ENCODE measurements at regions not wholly inside any gene's neighbourhood (a gene's known extent, or its start where the extent isn't known, plus 50 kb on each side); places are given as distances from the start of the nearest gene placed in this dataset.

DNA sequence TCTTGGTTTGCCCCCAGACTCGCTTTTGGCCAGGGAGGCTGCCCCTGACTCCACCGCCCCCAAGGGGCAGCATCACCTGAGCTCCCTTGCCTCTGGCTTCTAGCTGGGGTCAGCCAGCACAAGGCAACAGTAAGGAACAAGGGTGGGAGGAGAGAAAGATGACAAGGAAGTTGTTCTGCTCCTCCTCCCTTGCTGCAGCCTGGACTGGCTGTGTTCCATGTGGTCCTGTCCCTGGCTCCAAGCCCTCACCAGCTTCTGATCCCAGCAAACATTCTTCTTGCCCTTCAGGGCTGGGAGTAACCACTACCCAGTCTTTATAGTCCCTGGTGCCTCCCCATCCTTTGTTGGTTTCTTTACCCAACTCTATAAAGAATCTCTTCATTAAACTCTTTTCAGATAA is 100.3 kb upstream of the SPIN1 start:
- no peaks in the 10 kb centered on the region for H3K36me3 ChIP-seq
- no peaks in the 10 kb centered on the region for H3K9me3 ChIP-seq
- H3K4me3 ChIP-seq, result no peak overlapping the region
- H3K27me3 ChIP-seq, result no peaks in the 10 kb centered on the region
- TF ChIP-seq POLR2AphosphoS5 (IDR thresholded peaks at IDR 0.05), result no peak
- no peak for TF ChIP-seq POLR2A (IDR thresholded peaks at IDR 0.05)
- TF ChIP-seq, protein P1, sequence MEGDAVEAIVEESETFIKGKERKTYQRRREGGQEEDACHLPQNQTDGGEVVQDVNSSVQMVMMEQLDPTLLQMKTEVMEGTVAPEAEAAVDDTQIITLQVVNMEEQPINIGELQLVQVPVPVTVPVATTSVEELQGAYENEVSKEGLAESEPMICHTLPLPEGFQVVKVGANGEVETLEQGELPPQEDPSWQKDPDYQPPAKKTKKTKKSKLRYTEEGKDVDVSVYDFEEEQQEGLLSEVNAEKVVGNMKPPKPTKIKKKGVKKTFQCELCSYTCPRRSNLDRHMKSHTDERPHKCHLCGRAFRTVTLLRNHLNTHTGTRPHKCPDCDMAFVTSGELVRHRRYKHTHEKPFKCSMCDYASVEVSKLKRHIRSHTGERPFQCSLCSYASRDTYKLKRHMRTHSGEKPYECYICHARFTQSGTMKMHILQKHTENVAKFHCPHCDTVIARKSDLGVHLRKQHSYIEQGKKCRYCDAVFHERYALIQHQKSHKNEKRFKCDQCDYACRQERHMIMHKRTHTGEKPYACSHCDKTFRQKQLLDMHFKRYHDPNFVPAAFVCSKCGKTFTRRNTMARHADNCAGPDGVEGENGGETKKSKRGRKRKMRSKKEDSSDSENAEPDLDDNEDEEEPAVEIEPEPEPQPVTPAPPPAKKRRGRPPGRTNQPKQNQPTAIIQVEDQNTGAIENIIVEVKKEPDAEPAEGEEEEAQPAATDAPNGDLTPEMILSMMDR (IDR thresholded peaks at IDR 0.05), result no peak
- no peak for TF ChIP-seq EP300 (IDR thresholded peaks at IDR 0.05)
- no peaks in the 10 kb centered on the region for H3K4me1 ChIP-seq
- DNase-seq (no peak), ATAC-seq (ENCODE audit: low FRiP score in 2 of 2) (no peak)
- WGBS, 2 donors, result 96 to 100% methylated on average over 2 of the region's 2 CpGs
- no peak overlapping the region for H3K27ac ChIP-seq

DNA sequence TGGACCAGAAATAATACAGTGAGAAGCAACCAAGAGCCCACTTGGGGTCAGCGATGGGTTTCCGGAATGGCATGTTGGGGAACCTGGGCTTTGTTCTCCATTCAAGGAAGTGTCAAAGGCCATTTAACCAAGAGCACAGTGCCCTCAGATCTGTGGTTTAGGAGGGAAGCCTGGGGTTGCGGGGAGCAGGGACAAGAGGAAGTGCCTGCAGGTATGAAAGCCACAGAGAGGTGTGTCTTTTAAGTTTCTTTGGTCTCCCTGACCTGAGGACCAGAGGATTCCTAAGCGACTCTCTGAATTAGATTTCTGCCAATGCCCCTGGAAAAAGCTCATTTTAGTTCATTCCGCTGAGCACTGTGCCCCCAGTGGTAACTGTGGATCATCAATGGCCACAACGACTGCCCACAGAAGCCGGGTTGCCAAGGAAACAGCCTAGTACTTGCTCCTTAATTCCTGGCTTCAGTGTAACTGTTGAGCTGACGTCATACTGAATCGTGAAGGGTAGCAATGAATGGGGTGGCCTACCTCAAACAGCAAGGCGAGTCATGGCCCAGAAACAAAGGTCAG is 107.3 kb upstream of the SPIN1 start:
- Histone ChIP-seq H3K36me3 (no peaks in the 10 kb centered on the region), H3K27me3 (no peaks in the 10 kb centered on the region), H3K4me1 (no peaks in the 10 kb centered on the region), H3K4me3 (no peak overlapping the region), H3K27ac (no peak overlapping the region), H3K9me3 (no peaks in the 10 kb centered on the region)
- DNase-seq (no peak), ATAC-seq (ENCODE audit: low FRiP score in 2 of 2) (no peak)
- WGBS, 2 donors, result 57 to 66% methylated on average over 9 to 10 of the region's 10 CpGs
- TF ChIP-seq POLR2A (IDR thresholded peaks at IDR 0.05) (no peak), EP300 (IDR thresholded peaks at IDR 0.05) (no peak), POLR2AphosphoS5 (IDR thresholded peaks at IDR 0.05) (no peak)
- TF ChIP-seq, protein P1 (IDR thresholded peaks at IDR 0.05), result no peak

DNA sequence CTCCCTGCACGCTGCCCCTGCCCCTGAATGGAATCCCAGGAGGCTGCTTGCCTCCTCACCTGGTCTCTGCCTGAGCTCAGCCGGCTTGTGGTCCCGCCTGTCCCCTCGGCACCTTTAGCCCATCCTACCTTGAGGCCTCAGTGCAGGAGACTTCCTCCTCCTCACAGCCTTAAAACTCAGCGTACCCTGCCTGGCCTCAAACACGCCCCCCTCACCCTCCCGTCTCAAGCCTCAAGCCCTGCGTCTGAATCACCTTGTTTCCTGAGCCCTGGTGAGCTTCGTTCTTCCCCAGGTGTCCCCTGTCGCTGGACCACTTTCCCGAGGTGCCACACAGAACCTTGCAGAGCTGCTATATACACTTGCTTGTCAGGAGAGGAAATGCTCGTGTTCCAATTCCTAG is 110.2 kb upstream of the SPIN1 start:
- WGBS, 2 donors, result 86 to 90% methylated on average over 12 of the region's 12 CpGs

DNA sequence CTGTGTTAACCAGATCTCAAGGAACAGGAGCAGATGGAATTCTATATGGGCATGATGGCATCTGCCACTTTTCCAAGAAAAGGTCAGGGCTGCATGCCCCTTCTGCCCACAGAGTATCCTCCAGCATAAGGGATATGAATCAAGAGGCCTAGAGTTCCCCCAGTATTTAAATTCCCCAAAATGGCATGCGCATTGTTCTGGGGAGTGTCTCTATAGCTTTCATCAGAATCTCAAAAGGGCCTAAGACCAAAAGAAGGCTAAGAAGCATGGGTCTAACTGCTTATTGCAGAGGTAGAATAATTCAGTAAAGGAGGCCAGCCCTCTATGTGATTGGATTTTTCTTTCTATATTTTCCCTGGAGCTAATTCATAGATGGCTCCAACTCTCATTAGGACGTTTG is 114.2 kb upstream of the SPIN1 start:
- 75 to 76% methylated on average over 2 of the region's 2 CpGs for WGBS, 2 donors
- Histone ChIP-seq H3K27ac (no peak overlapping the region), H3K36me3 (no peaks in the 10 kb centered on the region), H3K4me1 (no peaks in the 10 kb centered on the region), H3K27me3 (no peaks in the 10 kb centered on the region), H3K4me3 (no peak overlapping the region), H3K9me3 (no peaks in the 10 kb centered on the region)
- TF ChIP-seq POLR2A (IDR thresholded peaks at IDR 0.05) (no peak), EP300 (IDR thresholded peaks at IDR 0.05) (no peak), POLR2AphosphoS5 (IDR thresholded peaks at IDR 0.05) (no peak)
- TF ChIP-seq, protein P1 (IDR thresholded peaks at IDR 0.05), result no peak
- ATAC-seq (ENCODE audit: low FRiP score in 2 of 2) (no peak), DNase-seq (no peak)

More for the DNA sequence above, 110.2 kb upstream of the SPIN1 start:
- no peaks in the 10 kb centered on the region for H3K4me1 ChIP-seq
- H3K27ac ChIP-seq, result no peak overlapping the region
- no peak overlapping the region for H3K4me3 ChIP-seq
- no peaks in the 10 kb centered on the region for H3K27me3 ChIP-seq
- H3K9me3 ChIP-seq, result no peaks in the 10 kb centered on the region
- TF ChIP-seq POLR2AphosphoS5 (IDR thresholded peaks at IDR 0.05), result no peak
- TF ChIP-seq, protein P1 (IDR thresholded peaks at IDR 0.05), result no peak
- no peak for TF ChIP-seq POLR2A (IDR thresholded peaks at IDR 0.05)
- no peak for TF ChIP-seq EP300 (IDR thresholded peaks at IDR 0.05)
- no peaks in the 10 kb centered on the region for H3K36me3 ChIP-seq
- no peak for ATAC-seq (ENCODE audit: low FRiP score in 2 of 2)
- no peak for DNase-seq

DNA sequence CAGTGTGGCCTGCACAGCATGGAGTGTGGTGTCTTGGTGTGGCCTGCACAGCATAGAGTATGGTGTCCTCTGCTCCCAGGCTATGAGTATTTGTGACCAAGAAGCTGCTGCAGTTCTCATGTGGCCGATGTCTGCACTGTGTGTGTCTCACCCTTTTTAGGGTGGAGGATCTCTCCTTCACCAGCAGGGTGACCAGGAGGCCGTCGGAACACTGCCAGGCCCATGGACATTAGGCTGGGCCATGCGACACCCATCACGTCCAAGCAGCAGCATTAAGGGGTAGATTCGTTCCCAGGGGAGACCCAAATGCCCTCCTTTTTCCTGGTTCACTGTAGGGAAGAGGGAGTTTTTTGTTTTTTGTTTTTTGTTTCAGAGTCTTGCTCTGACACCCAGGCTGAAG is 115.3 kb upstream of the SPIN1 start:
- Histone ChIP-seq H3K9me3 (no peaks in the 10 kb centered on the region), H3K36me3 (no peaks in the 10 kb centered on the region), H3K27ac (no peak overlapping the region), H3K4me1 (no peaks in the 10 kb centered on the region), H3K4me3 (no peak overlapping the region), H3K27me3 (no peaks in the 10 kb centered on the region)
- 94 to 95% methylated on average over 5 to 6 of the region's 6 CpGs for WGBS, 2 donors
- ATAC-seq (ENCODE audit: low FRiP score in 2 of 2) (peak in 1 of 2 donors; percentile 47), DNase-seq (no peak)
- no peak for TF ChIP-seq EP300 (IDR thresholded peaks at IDR 0.05)
- TF ChIP-seq, protein P1 (IDR thresholded peaks at IDR 0.05), result no peak
- no peak for TF ChIP-seq POLR2AphosphoS5 (IDR thresholded peaks at IDR 0.05)
- TF ChIP-seq POLR2A (IDR thresholded peaks at IDR 0.05), result no peak
